ENCODE measurements at regions not wholly inside any gene's neighbourhood (a gene's known extent, or its start where the extent isn't known, plus 50 kb on each side); places are given as distances from the start of the nearest gene placed in this dataset.

- TF ChIP-seq, protein P1, sequence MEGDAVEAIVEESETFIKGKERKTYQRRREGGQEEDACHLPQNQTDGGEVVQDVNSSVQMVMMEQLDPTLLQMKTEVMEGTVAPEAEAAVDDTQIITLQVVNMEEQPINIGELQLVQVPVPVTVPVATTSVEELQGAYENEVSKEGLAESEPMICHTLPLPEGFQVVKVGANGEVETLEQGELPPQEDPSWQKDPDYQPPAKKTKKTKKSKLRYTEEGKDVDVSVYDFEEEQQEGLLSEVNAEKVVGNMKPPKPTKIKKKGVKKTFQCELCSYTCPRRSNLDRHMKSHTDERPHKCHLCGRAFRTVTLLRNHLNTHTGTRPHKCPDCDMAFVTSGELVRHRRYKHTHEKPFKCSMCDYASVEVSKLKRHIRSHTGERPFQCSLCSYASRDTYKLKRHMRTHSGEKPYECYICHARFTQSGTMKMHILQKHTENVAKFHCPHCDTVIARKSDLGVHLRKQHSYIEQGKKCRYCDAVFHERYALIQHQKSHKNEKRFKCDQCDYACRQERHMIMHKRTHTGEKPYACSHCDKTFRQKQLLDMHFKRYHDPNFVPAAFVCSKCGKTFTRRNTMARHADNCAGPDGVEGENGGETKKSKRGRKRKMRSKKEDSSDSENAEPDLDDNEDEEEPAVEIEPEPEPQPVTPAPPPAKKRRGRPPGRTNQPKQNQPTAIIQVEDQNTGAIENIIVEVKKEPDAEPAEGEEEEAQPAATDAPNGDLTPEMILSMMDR (IDR thresholded peaks at IDR 0.05): no peak
- TF ChIP-seq POLR2A (IDR thresholded peaks at IDR 0.05): no peak
Observed at GRCh38 chr9:13665418-13666066, 386.1 kb upstream of the MPDZ start.

Data from thyroid gland (tissue), 4 donors.